Spleen (tissue), 7 donors: ENCODE measurements at regions not wholly inside any gene's neighbourhood (a gene's known extent, or its start where the extent isn't known, plus 50 kb on each side); places are given as distances from the start of the nearest gene placed in this dataset.

Experiments
- CTCF ChIP-seq, 11 experiments: fragments of 200-600 bp in 7 of 11; fragments of 450-650 bp in 4 of 11; sonication (generic) in 4 of 11; IDR thresholded peaks in 8 of 11; conservative IDR thresholded peaks in 3 of 11; 1 replicate in 7 of 11; 2 replicates in 4 of 11; pipeline versions ENCODE4 v1.4.0 to v1.8.0; 2016 to 2021; ENCODE audit warnings: antibody characterized with exemption in 11 of 11, inconsistent platforms in 4 of 11, mild to moderate bottlenecking in 1 of 11
- POLR2A ChIP-seq, 3 donors: fragments of 450-650 bp; IDR thresholded peaks; one replicate each; pipeline ENCODE4 v1.5.1; 2017; ENCODE audit warnings: antibody characterized with exemption in 3 of 3, mild to moderate bottlenecking in 1 of 3
- POLR2AphosphoS5 ChIP-seq, 3 donors: sonication (generic); formaldehyde crosslinking; IDR thresholded peaks; one replicate each; pipeline ENCODE4 v1.5.1; 2017; ENCODE audit warnings: antibody characterized with exemption in 3 of 3
- donor health status: DM: no; HTN: no; CAD: no; lungs with moderate emphysema.
- donor health status: DM: no; HTN: no; CAD: no.
- donor health status: DM: no; HTN: no; CAD: no.

GRCh38 chr5:115415143-115415491, 118.7 kb upstream of the CCDC112 start:
- TF ChIP-seq CTCF (IDR thresholded peaks at IDR 0.05 in 8 of 11, conservative IDR thresholded peaks at IDR 0.05 in 3 of 11) (no peak), POLR2A (IDR thresholded peaks at IDR 0.05) (no peak), POLR2AphosphoS5 (IDR thresholded peaks at IDR 0.05) (no peak)
